AG08395 (cell line): ENCODE measurements at regions not wholly inside any gene's neighbourhood (a gene's known extent, or its start where the extent isn't known, plus 50 kb on each side); places are given as distances from the start of the nearest gene placed in this dataset.
"Not testable (repeated sequence)": the region's sequence is repeated elsewhere in the genome, so short reads cannot be mapped to it uniquely, and the experiment has no call there.

Source experiments
- DNase-seq: peaks from one replicate; pipeline ENCODE4 v3.0.0; 2012; ENCODE audit warnings: mixed read lengths, low spot score

- DNase-seq, result not testable (repeated sequence)
These were observed 141.6 kb downstream of the FZD1 start for GRCh38 chr7:91405873-91406272.

DNA sequence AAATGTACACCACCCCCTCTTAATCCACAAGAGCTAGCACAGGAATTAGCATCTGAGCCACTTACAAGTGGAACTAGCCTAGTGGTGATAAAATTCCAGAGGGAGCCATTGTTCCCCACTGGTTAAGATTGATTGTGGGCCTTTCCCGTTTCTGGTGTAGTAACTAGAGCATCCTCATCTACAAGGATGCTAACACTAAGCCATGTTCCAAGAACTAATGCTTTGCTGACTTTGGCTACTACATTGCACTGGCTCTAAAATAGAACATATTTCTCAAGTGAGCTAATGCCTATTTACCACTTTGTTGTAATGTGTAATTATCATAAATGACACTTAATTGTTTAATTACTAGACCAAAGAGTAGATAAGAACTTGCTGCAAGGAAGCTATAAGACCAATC, 143.7 kb downstream of the FZD1 start:
- DNase-seq, result no peak

GRCh38 chr7:91408388-91409154, 144.3 kb downstream of the FZD1 start:
- DNase-seq, result no peak

- no peak for DNase-seq
These were observed 146.8 kb downstream of the FZD1 start for GRCh38 chr7:91411060-91411459.

GRCh38 chr7:91412298-91412697, 148.1 kb downstream of the FZD1 start:
- DNase-seq, result no peak

DNA sequence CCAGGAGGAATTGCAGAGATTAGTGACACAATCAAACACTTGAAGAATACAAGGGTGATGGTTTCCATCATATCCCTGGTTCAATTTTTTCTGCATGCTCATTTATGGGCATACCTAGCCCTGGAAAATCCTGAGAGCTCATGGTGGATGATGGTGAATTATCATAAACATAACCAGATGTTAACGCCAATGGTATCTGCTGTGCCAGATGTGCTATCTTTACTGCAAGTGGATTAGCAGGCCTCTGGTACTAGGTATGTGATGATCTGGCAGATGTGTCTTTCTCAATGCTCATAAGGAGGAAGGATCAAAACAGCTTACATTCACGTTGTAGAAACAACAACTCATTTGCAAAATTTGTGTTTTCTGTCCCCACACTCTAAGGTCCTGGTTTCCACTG, 150.5 kb downstream of the FZD1 start:
- DNase-seq, result no peak

- DNase-seq, result no peak
These were observed 152.1 kb downstream of the FZD1 start for GRCh38 chr7:91416155-91416865.

- no peak for DNase-seq
These were observed 156.4 kb downstream of the FZD1 start for GRCh38 chr7:91420606-91421005.

- no peak for DNase-seq
These were observed 156.8 kb downstream of the FZD1 start for GRCh38 chr7:91421018-91421417.

GRCh38 chr7:91424371-91424770, 160.1 kb downstream of the FZD1 start:
- DNase-seq, result no peak

GRCh38 chr7:91425149-91425548, 160.9 kb downstream of the FZD1 start:
- no peak for DNase-seq

DNA sequence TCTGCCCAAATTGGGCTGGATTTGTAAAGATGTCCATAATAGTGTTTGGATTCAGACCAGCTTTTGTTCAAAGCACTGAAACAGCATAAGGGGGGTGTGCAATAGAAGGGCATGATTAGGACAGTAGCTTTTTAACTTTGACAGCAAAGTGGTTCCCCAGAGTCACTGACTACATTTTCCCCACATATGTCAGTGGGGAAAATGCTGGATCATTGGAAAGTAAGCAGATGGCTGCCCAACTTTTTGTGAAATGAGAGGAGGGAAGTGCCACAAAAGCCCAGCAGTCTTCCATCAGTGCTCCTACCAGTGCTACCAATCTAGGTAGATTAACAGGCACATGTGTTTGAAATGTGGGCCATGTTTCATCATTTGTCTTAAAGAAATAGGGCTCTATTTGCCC, 162.8 kb downstream of the FZD1 start:
- DNase-seq, result no peak

DNA sequence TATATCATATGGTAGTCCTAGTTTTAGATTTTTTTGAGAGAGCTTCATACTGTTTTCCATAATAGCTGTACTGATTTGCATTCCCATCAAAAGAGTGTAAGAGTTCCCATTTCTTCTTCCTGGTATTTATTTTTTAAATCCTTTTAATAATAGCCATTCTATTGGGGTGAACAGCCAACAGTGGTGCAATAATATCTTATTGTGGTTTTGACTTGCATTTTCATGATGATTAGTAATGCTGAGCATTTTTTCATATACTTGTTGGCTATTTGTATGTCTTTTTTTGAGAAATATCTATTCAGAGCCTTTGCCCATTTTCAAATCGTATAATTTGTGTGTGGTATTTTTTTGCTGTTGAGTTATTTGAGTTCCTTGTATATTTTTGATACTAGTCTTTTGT, 167.4 kb downstream of the FZD1 start:
- DNase-seq, result no peak

DNA sequence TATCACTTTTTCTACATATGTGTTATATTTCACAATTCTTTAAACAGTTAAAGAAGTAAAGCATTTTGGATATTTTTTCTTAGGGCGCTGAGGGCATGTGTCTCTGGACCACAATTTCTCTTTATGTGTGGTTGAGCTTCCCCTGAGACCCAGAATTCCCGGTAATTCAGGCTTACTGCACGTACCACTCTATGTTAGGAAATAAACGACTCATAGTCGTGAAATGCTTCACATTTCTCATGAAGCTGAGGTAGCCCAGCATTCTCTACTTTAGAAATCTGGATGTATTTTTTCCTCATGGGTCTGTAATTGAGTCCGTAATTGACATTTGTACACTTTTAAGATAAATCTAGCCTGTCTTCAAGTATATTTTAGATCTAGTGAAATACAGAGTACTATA, 170.6 kb downstream of the FZD1 start:
- DNase-seq, result peak; percentile 3

GRCh38 chr7:91435381-91436059, 171.3 kb downstream of the FZD1 start:
- DNase-seq, result peak; percentile 18

- no peak for DNase-seq
These were observed 172.4 kb downstream of the FZD1 start for GRCh38 chr7:91436655-91437054.

- DNase-seq, result not testable (repeated sequence)
These were observed 176.0 kb downstream of the FZD1 start for GRCh38 chr7:91440198-91440597.

- no peak for DNase-seq
These were observed 179.6 kb downstream of the FZD1 start for GRCh38 chr7:91443862-91444261.

DNA sequence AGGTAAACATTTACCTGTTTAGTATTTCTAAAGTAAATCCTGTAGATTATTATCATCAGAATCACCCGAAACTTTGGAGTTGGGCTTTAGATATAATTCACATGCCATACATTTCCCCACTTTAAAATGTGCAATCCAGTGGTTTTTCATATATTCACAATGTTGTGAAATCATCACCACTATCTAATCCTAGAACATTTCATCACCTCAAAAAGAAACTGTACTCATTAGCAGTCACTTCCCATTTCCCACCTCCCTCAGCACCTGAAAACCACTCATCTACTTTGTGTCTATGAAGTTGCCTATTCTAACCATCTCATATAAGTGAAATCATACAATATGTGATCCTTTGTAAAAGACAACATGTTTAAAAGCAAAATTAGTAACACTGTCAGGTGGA, 182.6 kb downstream of the FZD1 start:
- no peak for DNase-seq

DNA sequence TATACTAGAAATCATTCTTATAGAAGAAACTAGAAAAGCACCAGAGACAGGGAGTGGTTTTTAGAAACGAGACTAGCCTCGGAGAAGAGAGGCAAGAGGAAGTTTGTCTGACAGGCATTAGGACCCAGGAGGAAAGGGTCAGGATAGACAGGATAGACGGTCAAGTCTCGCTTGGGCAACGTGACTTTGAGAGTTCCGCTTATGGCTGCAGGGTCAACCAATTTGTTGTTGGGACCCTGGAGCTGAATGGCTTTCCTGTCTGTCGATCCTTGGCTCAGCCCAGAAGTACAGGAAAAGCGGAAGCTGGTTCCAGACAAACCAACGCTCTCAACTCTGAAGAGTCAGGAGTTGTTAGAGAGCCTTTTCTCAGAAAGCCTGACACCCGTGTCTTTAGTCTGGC, 191.2 kb downstream of the FZD1 start:
- no peak for DNase-seq

- DNase-seq, result no peak
These were observed 193.0 kb downstream of the FZD1 start for GRCh38 chr7:91457208-91457607.

GRCh38 chr7:91459539-91459938, 195.3 kb downstream of the FZD1 start:
- DNase-seq, result no peak

GRCh38 chr7:91462316-91462715, 198.1 kb downstream of the FZD1 start:
- no peak for DNase-seq
